ENCODE measurements at regions not wholly inside any gene's neighbourhood (a gene's known extent, or its start where the extent isn't known, plus 50 kb on each side); places are given as distances from the start of the nearest gene placed in this dataset.

GRCh38 chr6:3912361-3913076 lies 63.3 kb downstream of the FAM50B start:
- in situ Hi-C loops (cut with HindIII; ENCODE audit: low pct_unique_long_range_greater_than_20kb, low sequenced_read_pairs) (no loop called here), intact Hi-C loops (cut with micrococcal nuclease; ENCODE audit: unreplicated experiment) (no loop called here)
- ChIA-PET CTCF (interaction anchor here (0.6 kb wide), 1 partner anchor 163 kb away, joined by 3 read pairs; no protein-coding TSS in a partner anchor), POLR2A (no interaction called here)
- Histone ChIP-seq H3K27ac (ENCODE audit: low read length) (peak overlapping the region; percentile 81), H3K4me3 (ENCODE audit: low read depth in 2 of 2, low read length in 2 of 2) (no peak overlapping the region), H3K9me3 (ENCODE audit: control insufficient read depth, insufficient read depth, low read depth, low read length) (peaks cover 4% of the 10 kb centered on the region; the same call in 1 of the 2 replicates), H3K36me3 (ENCODE audit: control insufficient read depth, insufficient read depth, low read length) (no peaks in the 10 kb centered on the region), H3K4me1 (ENCODE audit: control insufficient read depth, insufficient read depth, low read length) (peaks cover 31% of the 10 kb centered on the region), H3K27me3 (ENCODE audit: control insufficient read depth, insufficient read depth, low read length) (no peaks in the 10 kb centered on the region)
- BruUV-seq (replicated peaks): no TSS peak
- no peak for TF ChIP-seq POLR2AphosphoS5 (IDR thresholded peaks at IDR 0.05; ENCODE audit: low read depth, low read length)
- no peak for TF ChIP-seq CTCF (IDR thresholded peaks at IDR 0.05)
- TF ChIP-seq REST (IDR thresholded peaks at IDR 0.05; ENCODE audit: insufficient read depth in 1 of 2, low read depth in 2 of 2, low read length in 1 of 2): no peak
- TF ChIP-seq SIN3A (IDR thresholded peaks at IDR 0.05; ENCODE audit: borderline replicate concordance, insufficient read depth, low read depth, low read length): no peak
- DNase-seq (ENCODE audit: low read depth, low spot score) (no peak), ATAC-seq (peak; percentile 47)

DNA sequence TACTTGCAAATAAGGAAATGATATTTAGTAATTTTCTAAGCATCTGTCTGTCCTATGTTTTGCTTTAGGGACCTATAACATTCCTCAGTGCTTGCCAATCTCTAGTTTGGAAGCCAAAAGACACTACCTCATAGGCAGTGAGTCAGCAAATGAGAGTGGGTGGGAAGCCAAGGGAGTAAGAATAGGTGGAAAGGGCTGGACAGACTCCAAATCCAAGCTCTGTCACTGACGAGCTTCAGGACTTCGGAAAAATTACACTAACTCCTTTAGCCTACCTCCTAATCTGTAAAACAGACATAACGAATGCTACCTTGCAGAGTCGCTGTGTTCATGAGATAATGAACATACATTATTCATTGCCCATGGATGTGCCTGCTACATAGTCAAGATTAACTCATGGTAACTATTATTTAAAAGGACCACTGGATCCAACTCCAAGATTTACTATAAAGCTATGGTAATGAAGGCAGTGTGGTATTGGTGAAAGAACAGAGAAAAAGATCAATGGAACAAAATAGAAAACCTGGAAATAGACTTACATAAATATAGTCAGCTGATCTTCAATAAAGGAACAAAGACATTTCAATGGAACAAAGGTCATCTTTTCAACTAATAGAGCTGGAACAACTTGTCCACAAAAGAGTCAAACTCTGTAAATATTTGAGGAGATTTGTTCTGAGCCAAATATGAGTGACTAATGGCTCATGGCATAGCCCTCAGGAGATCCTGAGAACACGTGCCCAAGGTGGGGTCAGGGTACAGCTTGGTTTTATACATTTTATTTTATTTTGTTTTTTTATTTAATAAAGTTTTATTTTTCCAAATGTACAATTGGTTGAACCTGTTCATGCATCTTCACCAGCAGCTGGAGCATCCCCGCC lies 64.1 kb downstream of the FAM50B start:
- DNase-seq (ENCODE audit: low read depth, low spot score): peak; percentile 90
- peak; percentile 93 for ATAC-seq
- POLR2A ChIA-PET: no interaction called here
- intact Hi-C loops (cut with micrococcal nuclease; ENCODE audit: unreplicated experiment) (no loop called here), in situ Hi-C loops (cut with HindIII; ENCODE audit: low pct_unique_long_range_greater_than_20kb, low sequenced_read_pairs) (no loop called here)
- TF ChIP-seq TCF7L2 (IDR thresholded peaks at IDR 0.05; ENCODE audit: low read depth, low read length): 0 out of 2 replicates have a peak, but pooled peaks have one; percentile 36
- no peak for TF ChIP-seq CTCF (IDR thresholded peaks at IDR 0.05)
- no peak for TF ChIP-seq REST (IDR thresholded peaks at IDR 0.05; ENCODE audit: insufficient read depth in 1 of 2, low read depth in 2 of 2, low read length in 1 of 2)
- TF ChIP-seq SIN3A (IDR thresholded peaks at IDR 0.05; ENCODE audit: borderline replicate concordance, insufficient read depth, low read depth, low read length): no peak
- peak; percentile 44; the same call in 1 of the 2 replicates for TF ChIP-seq POLR2AphosphoS5 (IDR thresholded peaks at IDR 0.05; ENCODE audit: low read depth, low read length)
- H3K9me3 ChIP-seq (ENCODE audit: control insufficient read depth, insufficient read depth, low read depth, low read length): peaks cover 4% of the 10 kb centered on the region; the same call in 1 of the 2 replicates
- no peaks in the 10 kb centered on the region for H3K36me3 ChIP-seq (ENCODE audit: control insufficient read depth, insufficient read depth, low read length)
- no TSS peak for BruUV-seq (replicated peaks)
- peaks cover 31% of the 10 kb centered on the region for H3K4me1 ChIP-seq (ENCODE audit: control insufficient read depth, insufficient read depth, low read length)
- no peaks in the 10 kb centered on the region for H3K27me3 ChIP-seq (ENCODE audit: control insufficient read depth, insufficient read depth, low read length)
- no peak overlapping the region for H3K4me3 ChIP-seq (ENCODE audit: low read depth in 2 of 2, low read length in 2 of 2)
- CTCF ChIA-PET: interaction anchor here (0.6 kb wide), 1 partner anchor 163 kb away, joined by 3 read pairs; no protein-coding TSS in a partner anchor
- peak overlapping the region; percentile 81 for H3K27ac ChIP-seq (ENCODE audit: low read length)

Data from Panc1 (cell line).